ENCODE measurements at regions not wholly inside any gene's neighbourhood (a gene's known extent, or its start where the extent isn't known, plus 50 kb on each side); places are given as distances from the start of the nearest gene placed in this dataset.

DNA sequence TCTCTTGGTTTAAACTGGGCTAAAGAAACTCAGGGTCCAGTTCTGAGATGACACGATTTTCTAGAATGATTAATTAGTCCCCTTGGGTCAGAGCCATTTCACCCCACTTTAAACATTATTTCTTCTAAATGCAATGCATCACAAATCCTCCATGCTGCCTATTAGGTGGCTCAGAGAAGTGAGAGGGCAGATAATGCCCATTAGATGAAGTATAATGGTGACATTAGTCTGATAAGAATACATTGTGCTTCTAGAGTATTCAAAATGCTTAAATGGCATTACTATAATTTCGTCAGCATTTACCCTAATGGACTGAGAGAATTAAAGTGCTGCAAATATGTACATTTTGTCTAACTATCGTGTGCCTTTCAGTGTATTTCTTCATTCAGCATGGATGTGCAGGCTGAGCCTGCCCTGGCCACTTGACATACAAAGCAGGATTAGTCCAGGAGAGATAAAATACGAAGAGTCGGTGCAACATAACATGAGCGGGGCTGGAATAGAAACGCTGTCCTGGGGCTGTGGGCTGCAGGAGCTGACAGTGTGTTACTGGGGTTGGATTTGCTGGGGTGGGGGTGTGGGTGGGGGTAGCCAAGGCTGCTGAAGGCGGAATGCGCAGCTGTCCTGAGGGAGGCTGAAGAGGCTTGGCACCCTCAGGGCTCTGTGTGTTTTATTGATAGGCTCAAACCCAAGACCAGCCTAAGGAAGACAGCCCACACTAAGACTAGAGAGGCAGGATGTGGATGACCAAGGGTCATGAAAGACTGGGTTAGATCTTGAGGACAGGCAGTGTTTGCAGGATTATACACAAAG is 52.8 kb upstream of the KLF6 start (continued):
- TF ChIP-seq KDM1A (IDR thresholded peaks at IDR 0.05) (no peak), ZNF133 (CRISPR knock-in tag; IDR thresholded peaks at IDR 0.05) (no peak), KAT7 (CRISPR knock-in tag; IDR thresholded peaks at IDR 0.05; ENCODE audit: borderline replicate concordance) (no peak), KDM4B (IDR thresholded peaks at IDR 0.05; ENCODE audit: borderline replicate concordance in 2 of 2, low read depth in 1 of 2) (no peak), PURB (CRISPR knock-in tag; IDR thresholded peaks at IDR 0.05; ENCODE audit: low read depth) (no peak), ZNF23 (CRISPR knock-in tag; IDR thresholded peaks at IDR 0.05) (no peak)
- TF ChIP-seq, protein P1, sequence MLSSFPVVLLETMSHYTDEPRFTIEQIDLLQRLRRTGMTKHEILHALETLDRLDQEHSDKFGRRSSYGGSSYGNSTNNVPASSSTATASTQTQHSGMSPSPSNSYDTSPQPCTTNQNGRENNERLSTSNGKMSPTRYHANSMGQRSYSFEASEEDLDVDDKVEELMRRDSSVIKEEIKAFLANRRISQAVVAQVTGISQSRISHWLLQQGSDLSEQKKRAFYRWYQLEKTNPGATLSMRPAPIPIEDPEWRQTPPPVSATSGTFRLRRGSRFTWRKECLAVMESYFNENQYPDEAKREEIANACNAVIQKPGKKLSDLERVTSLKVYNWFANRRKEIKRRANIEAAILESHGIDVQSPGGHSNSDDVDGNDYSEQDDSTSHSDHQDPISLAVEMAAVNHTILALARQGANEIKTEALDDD (IDR thresholded peaks at IDR 0.05): peak; percentile 30; the same call in 1 of the 2 replicates
- TF ChIP-seq, protein P2, sequence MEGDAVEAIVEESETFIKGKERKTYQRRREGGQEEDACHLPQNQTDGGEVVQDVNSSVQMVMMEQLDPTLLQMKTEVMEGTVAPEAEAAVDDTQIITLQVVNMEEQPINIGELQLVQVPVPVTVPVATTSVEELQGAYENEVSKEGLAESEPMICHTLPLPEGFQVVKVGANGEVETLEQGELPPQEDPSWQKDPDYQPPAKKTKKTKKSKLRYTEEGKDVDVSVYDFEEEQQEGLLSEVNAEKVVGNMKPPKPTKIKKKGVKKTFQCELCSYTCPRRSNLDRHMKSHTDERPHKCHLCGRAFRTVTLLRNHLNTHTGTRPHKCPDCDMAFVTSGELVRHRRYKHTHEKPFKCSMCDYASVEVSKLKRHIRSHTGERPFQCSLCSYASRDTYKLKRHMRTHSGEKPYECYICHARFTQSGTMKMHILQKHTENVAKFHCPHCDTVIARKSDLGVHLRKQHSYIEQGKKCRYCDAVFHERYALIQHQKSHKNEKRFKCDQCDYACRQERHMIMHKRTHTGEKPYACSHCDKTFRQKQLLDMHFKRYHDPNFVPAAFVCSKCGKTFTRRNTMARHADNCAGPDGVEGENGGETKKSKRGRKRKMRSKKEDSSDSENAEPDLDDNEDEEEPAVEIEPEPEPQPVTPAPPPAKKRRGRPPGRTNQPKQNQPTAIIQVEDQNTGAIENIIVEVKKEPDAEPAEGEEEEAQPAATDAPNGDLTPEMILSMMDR (IDR thresholded peaks at IDR 0.05 in 2 of 3, conservative IDR thresholded peaks at IDR 0.05 in 1 of 3; ENCODE audit: insufficient read depth in 2 of 3, low read depth in 1 of 3, low read length in 3 of 3): no peak
- TF ChIP-seq, protein P3, sequence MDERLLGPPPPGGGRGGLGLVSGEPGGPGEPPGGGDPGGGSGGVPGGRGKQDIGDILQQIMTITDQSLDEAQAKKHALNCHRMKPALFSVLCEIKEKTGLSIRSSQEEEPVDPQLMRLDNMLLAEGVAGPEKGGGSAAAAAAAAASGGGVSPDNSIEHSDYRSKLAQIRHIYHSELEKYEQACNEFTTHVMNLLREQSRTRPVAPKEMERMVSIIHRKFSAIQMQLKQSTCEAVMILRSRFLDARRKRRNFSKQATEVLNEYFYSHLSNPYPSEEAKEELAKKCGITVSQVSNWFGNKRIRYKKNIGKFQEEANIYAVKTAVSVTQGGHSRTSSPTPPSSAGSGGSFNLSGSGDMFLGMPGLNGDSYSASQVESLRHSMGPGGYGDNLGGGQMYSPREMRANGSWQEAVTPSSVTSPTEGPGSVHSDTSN (CRISPR knock-in tag; IDR thresholded peaks at IDR 0.05; ENCODE audit: low read depth): no peak
- TF ChIP-seq, protein P3 (tag; conservative IDR thresholded peaks at IDR 0.05; ENCODE audit: low read depth): 0 out of 2 replicates have a peak, but pooled peaks have one; percentile 18

Data from K562 (cell line).